ENCODE measurements at regions not wholly inside any gene's neighbourhood (a gene's known extent, or its start where the extent isn't known, plus 50 kb on each side); places are given as distances from the start of the nearest gene placed in this dataset.

- TF ChIP-seq, protein P1, sequence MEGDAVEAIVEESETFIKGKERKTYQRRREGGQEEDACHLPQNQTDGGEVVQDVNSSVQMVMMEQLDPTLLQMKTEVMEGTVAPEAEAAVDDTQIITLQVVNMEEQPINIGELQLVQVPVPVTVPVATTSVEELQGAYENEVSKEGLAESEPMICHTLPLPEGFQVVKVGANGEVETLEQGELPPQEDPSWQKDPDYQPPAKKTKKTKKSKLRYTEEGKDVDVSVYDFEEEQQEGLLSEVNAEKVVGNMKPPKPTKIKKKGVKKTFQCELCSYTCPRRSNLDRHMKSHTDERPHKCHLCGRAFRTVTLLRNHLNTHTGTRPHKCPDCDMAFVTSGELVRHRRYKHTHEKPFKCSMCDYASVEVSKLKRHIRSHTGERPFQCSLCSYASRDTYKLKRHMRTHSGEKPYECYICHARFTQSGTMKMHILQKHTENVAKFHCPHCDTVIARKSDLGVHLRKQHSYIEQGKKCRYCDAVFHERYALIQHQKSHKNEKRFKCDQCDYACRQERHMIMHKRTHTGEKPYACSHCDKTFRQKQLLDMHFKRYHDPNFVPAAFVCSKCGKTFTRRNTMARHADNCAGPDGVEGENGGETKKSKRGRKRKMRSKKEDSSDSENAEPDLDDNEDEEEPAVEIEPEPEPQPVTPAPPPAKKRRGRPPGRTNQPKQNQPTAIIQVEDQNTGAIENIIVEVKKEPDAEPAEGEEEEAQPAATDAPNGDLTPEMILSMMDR (IDR thresholded peaks at IDR 0.05; ENCODE audit: poor library complexity, severe bottlenecking), result no peak
- TF ChIP-seq SMC3 (conservative IDR thresholded peaks at IDR 0.05; ENCODE audit: poor library complexity), result no peak
Measured at GRCh38 chr6:100173211-100173610, 179.2 kb upstream of the MCHR2 start.
